ENCODE measurements at regions not wholly inside any gene's neighbourhood (a gene's known extent, or its start where the extent isn't known, plus 50 kb on each side); places are given as distances from the start of the nearest gene placed in this dataset.
"Not testable (repeated sequence)": the region's sequence is repeated elsewhere in the genome, so short reads cannot be mapped to it uniquely, and the experiment has no call there.

DNA sequence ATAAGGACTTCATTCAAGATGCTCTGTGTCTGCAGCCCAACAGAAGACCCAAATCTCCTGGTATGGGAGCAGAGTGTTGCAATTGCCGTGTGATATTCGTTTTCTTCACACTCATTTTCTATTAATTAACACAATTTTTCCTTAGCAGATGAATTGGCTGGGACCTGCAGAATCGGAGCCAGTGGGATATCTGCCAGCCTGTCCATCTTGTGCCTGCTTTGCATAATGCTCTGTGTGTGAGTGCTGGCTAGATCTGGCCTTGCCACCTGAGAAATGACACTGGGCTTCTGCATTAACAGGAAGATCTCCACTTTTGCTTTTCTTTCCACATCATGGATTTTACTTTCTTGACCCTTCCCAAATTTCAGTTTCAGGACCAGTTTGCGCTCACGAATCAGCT lies 70.4 kb upstream of the GPR158 start:
- no peaks in the 10 kb centered on the region for H3K4me1 ChIP-seq (ENCODE audit: low read depth, poor library complexity, severe bottlenecking)
- no peaks in the 10 kb centered on the region for H3K79me2 ChIP-seq (ENCODE audit: insufficient read depth, low read depth)
- TF ChIP-seq CTCF (conservative IDR thresholded peaks at IDR 0.05; ENCODE audit: low read depth, low read length): no peak
- H2AFZ ChIP-seq (ENCODE audit: low read depth): no peak overlapping the region
- H4K20me1 ChIP-seq (ENCODE audit: insufficient read depth): no peaks in the 10 kb centered on the region
- no peaks in the 10 kb centered on the region for H3K27me3 ChIP-seq (ENCODE audit: insufficient read depth, low read depth)
- H3K36me3 ChIP-seq (ENCODE audit: insufficient read depth): no peaks in the 10 kb centered on the region
- no peak overlapping the region for H3K9ac ChIP-seq
- no peak overlapping the region for H3K4me2 ChIP-seq
- no peak overlapping the region for H3K27ac ChIP-seq
- no peak overlapping the region for H3K4me3 ChIP-seq (IDR thresholded peaks at IDR 0.05; ENCODE audit: insufficient read depth, low read depth, low read length)

GRCh38 chr10:25105262-25105661 lies 69.5 kb upstream of the GPR158 start:
- Histone ChIP-seq H3K4me2 (no peak overlapping the region), H3K27me3 (ENCODE audit: insufficient read depth, low read depth) (no peaks in the 10 kb centered on the region), H3K79me2 (ENCODE audit: insufficient read depth, low read depth) (no peaks in the 10 kb centered on the region), H3K4me1 (ENCODE audit: low read depth, poor library complexity, severe bottlenecking) (no peaks in the 10 kb centered on the region), H3K27ac (no peak overlapping the region), H3K4me3 (IDR thresholded peaks at IDR 0.05; ENCODE audit: insufficient read depth, low read depth, low read length) (no peak overlapping the region), H2AFZ (ENCODE audit: low read depth) (no peak overlapping the region), H4K20me1 (ENCODE audit: insufficient read depth) (no peaks in the 10 kb centered on the region), H3K36me3 (ENCODE audit: insufficient read depth) (no peaks in the 10 kb centered on the region), H3K9ac (no peak overlapping the region)
- TF ChIP-seq CTCF (conservative IDR thresholded peaks at IDR 0.05; ENCODE audit: low read depth, low read length): no peak

GRCh38 chr10:25105743-25106260 lies 69.0 kb upstream of the GPR158 start:
- H2AFZ ChIP-seq (ENCODE audit: low read depth): no peak overlapping the region
- no peaks in the 10 kb centered on the region for H4K20me1 ChIP-seq (ENCODE audit: insufficient read depth)
- no peak for TF ChIP-seq CTCF (conservative IDR thresholded peaks at IDR 0.05; ENCODE audit: low read depth, low read length)
- no peaks in the 10 kb centered on the region for H3K27me3 ChIP-seq (ENCODE audit: insufficient read depth, low read depth)
- no peak overlapping the region for H3K27ac ChIP-seq
- no peaks in the 10 kb centered on the region for H3K79me2 ChIP-seq (ENCODE audit: insufficient read depth, low read depth)
- no peak overlapping the region for H3K9ac ChIP-seq
- no peak overlapping the region for H3K4me2 ChIP-seq
- no peaks in the 10 kb centered on the region for H3K4me1 ChIP-seq (ENCODE audit: low read depth, poor library complexity, severe bottlenecking)
- no peak overlapping the region for H3K4me3 ChIP-seq (IDR thresholded peaks at IDR 0.05; ENCODE audit: insufficient read depth, low read depth, low read length)
- no peaks in the 10 kb centered on the region for H3K36me3 ChIP-seq (ENCODE audit: insufficient read depth)

GRCh38 chr10:25107756-25108155 lies 67.0 kb upstream of the GPR158 start:
- Histone ChIP-seq H3K27me3 (ENCODE audit: insufficient read depth, low read depth) (no peaks in the 10 kb centered on the region), H3K27ac (no peak overlapping the region), H3K4me3 (IDR thresholded peaks at IDR 0.05; ENCODE audit: insufficient read depth, low read depth, low read length) (no peak overlapping the region), H2AFZ (ENCODE audit: low read depth) (no peak overlapping the region), H3K9ac (no peak overlapping the region), H4K20me1 (ENCODE audit: insufficient read depth) (no peaks in the 10 kb centered on the region), H3K4me2 (no peak overlapping the region), H3K36me3 (ENCODE audit: insufficient read depth) (no peaks in the 10 kb centered on the region), H3K79me2 (ENCODE audit: insufficient read depth, low read depth) (no peaks in the 10 kb centered on the region), H3K4me1 (ENCODE audit: low read depth, poor library complexity, severe bottlenecking) (no peaks in the 10 kb centered on the region)
- TF ChIP-seq CTCF (conservative IDR thresholded peaks at IDR 0.05; ENCODE audit: low read depth, low read length): no peak

DNA sequence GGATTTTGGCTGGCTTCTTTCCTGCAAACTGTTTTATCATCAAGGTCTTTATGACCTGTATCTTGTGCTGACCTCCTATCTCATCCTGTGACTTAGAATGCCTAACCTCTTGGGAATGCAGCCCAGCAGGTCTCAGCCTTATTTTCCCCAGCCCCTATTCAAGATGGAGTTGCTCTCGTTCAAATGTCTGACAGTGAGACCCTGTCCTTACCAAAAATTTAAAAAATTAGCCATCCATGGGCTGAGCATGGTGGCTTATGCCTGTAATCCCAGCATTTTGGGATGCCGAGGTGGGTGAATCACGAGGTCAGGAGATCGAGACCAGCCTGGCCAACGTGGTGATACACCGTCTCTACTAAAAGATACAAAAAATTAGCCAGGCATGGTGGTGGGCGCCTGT lies 64.9 kb upstream of the GPR158 start:
- H3K27me3 ChIP-seq (ENCODE audit: insufficient read depth, low read depth); H3K27ac ChIP-seq; H3K4me2 ChIP-seq; H3K36me3 ChIP-seq (ENCODE audit: insufficient read depth); H3K4me3 ChIP-seq (IDR thresholded peaks at IDR 0.05; ENCODE audit: insufficient read depth, low read depth, low read length); H4K20me1 ChIP-seq (ENCODE audit: insufficient read depth); H2AFZ ChIP-seq (ENCODE audit: low read depth); H3K79me2 ChIP-seq (ENCODE audit: insufficient read depth, low read depth); H3K9ac ChIP-seq; H3K4me1 ChIP-seq (ENCODE audit: low read depth, poor library complexity, severe bottlenecking): not testable (repeated sequence)

All from KMS-11 (cell line).